Raji (cell line): ENCODE measurements at regions not wholly inside any gene's neighbourhood (a gene's known extent, or its start where the extent isn't known, plus 50 kb on each side); places are given as distances from the start of the nearest gene placed in this dataset.

Source experiments
- POLR2A ChIP-seq: IDR thresholded peaks from 2 replicates; pipeline ENCODE4 v1.6.1; 2011; ENCODE audit warnings: low read depth, low read length, control low read depth; ENCODE audit not compliant: insufficient read depth

GRCh38 chr3:72698154-72698917 is 149.9 kb downstream of the SHQ1 start:
- no peak for TF ChIP-seq POLR2A

GRCh38 chr3:72697717-72698116 is 150.5 kb downstream of the SHQ1 start:
- TF ChIP-seq POLR2A: no peak

- no peak for TF ChIP-seq POLR2A
These were observed 151.4 kb downstream of the SHQ1 start for GRCh38 chr3:72696815-72697214.

GRCh38 chr3:72694398-72694797 is 153.8 kb downstream of the SHQ1 start:
- no peak for TF ChIP-seq POLR2A

GRCh38 chr3:72692990-72693389 is 155.3 kb downstream of the SHQ1 start:
- TF ChIP-seq POLR2A: no peak

- no peak for TF ChIP-seq POLR2A
These were observed 157.6 kb downstream of the SHQ1 start for GRCh38 chr3:72690629-72691028.

- TF ChIP-seq POLR2A: no peak
These were observed 165.3 kb downstream of the SHQ1 start for GRCh38 chr3:72682936-72683452.

- TF ChIP-seq POLR2A: no peak
These were observed 166.6 kb downstream of the SHQ1 start for GRCh38 chr3:72681598-72681997.

- no peak for TF ChIP-seq POLR2A
These were observed 167.5 kb downstream of the SHQ1 start for GRCh38 chr3:72680766-72681165.

- no peak for TF ChIP-seq POLR2A
These were observed 168.6 kb downstream of the SHQ1 start for GRCh38 chr3:72679540-72680198.

GRCh38 chr3:72678867-72679266 is 169.4 kb downstream of the SHQ1 start:
- no peak for TF ChIP-seq POLR2A

- TF ChIP-seq POLR2A: no peak
These were observed 169.9 kb downstream of the SHQ1 start for GRCh38 chr3:72678380-72678779.

GRCh38 chr3:72675243-72675642 is 173.0 kb downstream of the SHQ1 start:
- TF ChIP-seq POLR2A: no peak

GRCh38 chr3:72673011-72673771 is 175.1 kb downstream of the SHQ1 start:
- TF ChIP-seq POLR2A: no peak

- no peak for TF ChIP-seq POLR2A
These were observed 179.0 kb downstream of the SHQ1 start for GRCh38 chr3:72669224-72669623.

GRCh38 chr3:72666447-72666755 is 181.8 kb downstream of the SHQ1 start:
- no peak for TF ChIP-seq POLR2A

GRCh38 chr3:72665701-72666446 is 182.4 kb downstream of the SHQ1 start:
- no peak for TF ChIP-seq POLR2A
